Breast epithelium (tissue), 4 donors: ENCODE measurements at regions not wholly inside any gene's neighbourhood (a gene's known extent, or its start where the extent isn't known, plus 50 kb on each side); places are given as distances from the start of the nearest gene placed in this dataset.
"Not testable (repeated sequence)": the region's sequence is repeated elsewhere in the genome, so short reads cannot be mapped to it uniquely, and the experiment has no call there.

Experiments used
- DNase-seq, 2 donors: peaks; one replicate each; pipeline ENCODE4 v3.0.0-alpha.2; 2019; ENCODE audit warnings: low spot score in 2 of 2
- H3K27ac ChIP-seq, 2 donors: fragments of 200-600 bp; sonication (generic) in 1 of 2; one replicate each; pipeline ENCODE4 v1.5.1; 2016 to 2019; ENCODE audit warnings: mild to moderate bottlenecking in 1 of 2
- H3K27me3 ChIP-seq, 2 donors: fragments of 200-600 bp; sonication (generic) in 1 of 2; one replicate each; pipeline versions ENCODE4 v1.5.1 to v1.6.0; 2017 to 2019; ENCODE audit warnings: control low read depth in 1 of 2, mild to moderate bottlenecking in 1 of 2
- H3K36me3 ChIP-seq: fragments of 200-600 bp; one replicate; pipeline ENCODE4 v1.5.1; 2019
- H3K4me1 ChIP-seq, 2 donors: fragments of 200-600 bp; sonication (generic); one replicate each; pipeline ENCODE4 v1.5.1; 2016 to 2019; ENCODE audit warnings: control low read depth in 1 of 2
- H3K4me3 ChIP-seq, 3 donors: fragments of 200-600 bp; sonication (generic); 1 replicate in 2 of 3; 2 replicates in 1 of 3; pipeline ENCODE4 v1.5.1; 2016 to 2019; ENCODE audit warnings: mild to moderate bottlenecking in 3 of 3, moderate library complexity in 2 of 3
- H3K9me3 ChIP-seq, 2 donors: fragments of 200-600 bp; sonication (generic) in 1 of 2; one replicate each; pipeline ENCODE4 v1.5.1; 2016 to 2019; ENCODE audit warnings: control low read depth in 1 of 2
- POLR2A ChIP-seq: fragments of 450-650 bp; IDR thresholded peaks from one replicate; pipeline ENCODE4 v1.6.1; 2016; ENCODE audit warnings: antibody characterized with exemption, mild to moderate bottlenecking, moderate library complexity
- POLR2AphosphoS5 ChIP-seq, 3 donors: sonication (generic); formaldehyde crosslinking; IDR thresholded peaks; one replicate each; pipeline ENCODE4 v1.6.1; 2017; ENCODE audit warnings: antibody characterized with exemption in 3 of 3
- intact Hi-C: fragments of 100-400 bp; cut with DNase I; formaldehyde crosslinking; loops from one replicate; pipeline ENCODE4 v1.15.1; 2023; ENCODE audit warnings: low total_unique reads
- TF ChIP-seq, protein P1 (sequence below), 3 donors: fragments of 450-650 bp; IDR thresholded peaks; one replicate each; pipeline ENCODE4 v1.5.1; 2016 to 2017; ENCODE audit warnings: antibody characterized with exemption in 3 of 3, mild to moderate bottlenecking in 3 of 3, moderate library complexity in 3 of 3

GRCh38 chr4:126916626-126917140 is 716.1 kb upstream of the INTU start:
- no peak for DNase-seq
- no peaks in the 10 kb centered on the region for H3K27me3 ChIP-seq
- H3K27ac ChIP-seq = no peak overlapping the region
- H3K36me3 ChIP-seq = no peaks in the 10 kb centered on the region
- H3K9me3 ChIP-seq = no peaks in the 10 kb centered on the region
- TF ChIP-seq, protein P1, sequence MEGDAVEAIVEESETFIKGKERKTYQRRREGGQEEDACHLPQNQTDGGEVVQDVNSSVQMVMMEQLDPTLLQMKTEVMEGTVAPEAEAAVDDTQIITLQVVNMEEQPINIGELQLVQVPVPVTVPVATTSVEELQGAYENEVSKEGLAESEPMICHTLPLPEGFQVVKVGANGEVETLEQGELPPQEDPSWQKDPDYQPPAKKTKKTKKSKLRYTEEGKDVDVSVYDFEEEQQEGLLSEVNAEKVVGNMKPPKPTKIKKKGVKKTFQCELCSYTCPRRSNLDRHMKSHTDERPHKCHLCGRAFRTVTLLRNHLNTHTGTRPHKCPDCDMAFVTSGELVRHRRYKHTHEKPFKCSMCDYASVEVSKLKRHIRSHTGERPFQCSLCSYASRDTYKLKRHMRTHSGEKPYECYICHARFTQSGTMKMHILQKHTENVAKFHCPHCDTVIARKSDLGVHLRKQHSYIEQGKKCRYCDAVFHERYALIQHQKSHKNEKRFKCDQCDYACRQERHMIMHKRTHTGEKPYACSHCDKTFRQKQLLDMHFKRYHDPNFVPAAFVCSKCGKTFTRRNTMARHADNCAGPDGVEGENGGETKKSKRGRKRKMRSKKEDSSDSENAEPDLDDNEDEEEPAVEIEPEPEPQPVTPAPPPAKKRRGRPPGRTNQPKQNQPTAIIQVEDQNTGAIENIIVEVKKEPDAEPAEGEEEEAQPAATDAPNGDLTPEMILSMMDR (IDR thresholded peaks at IDR 0.05) = no peak
- no peak for TF ChIP-seq POLR2AphosphoS5 (IDR thresholded peaks at IDR 0.05)
- no peak for TF ChIP-seq POLR2A
- peak overlapping the region in 1 of 3 donors; percentile 27 for H3K4me3 ChIP-seq
- intact Hi-C loops = no loop called here
- H3K4me1 ChIP-seq = no peaks in the 10 kb centered on the region

GRCh38 chr4:126922328-126922938 is 710.3 kb upstream of the INTU start:
- DNase-seq, intact Hi-C loops, H3K27ac ChIP-seq, H3K9me3 ChIP-seq, H3K36me3 ChIP-seq, H3K4me1 ChIP-seq, H3K27me3 ChIP-seq, H3K4me3 ChIP-seq: not testable (repeated sequence)

GRCh38 chr4:126924237-126924636 is 708.5 kb upstream of the INTU start:
- Histone ChIP-seq H3K9me3 (peaks cover 0 to 7% of the 10 kb centered on the region in 2 donors), H3K4me3 (no peak overlapping the region), H3K27me3 (no peaks in the 10 kb centered on the region), H3K36me3 (no peaks in the 10 kb centered on the region), H3K4me1 (no peaks in the 10 kb centered on the region), H3K27ac (no peak overlapping the region)
- DNase-seq = no peak
- intact Hi-C loops = no loop called here
- TF ChIP-seq, protein P1 (IDR thresholded peaks at IDR 0.05) = no peak
- TF ChIP-seq POLR2AphosphoS5 (IDR thresholded peaks at IDR 0.05) = no peak
- no peak for TF ChIP-seq POLR2A

DNA sequence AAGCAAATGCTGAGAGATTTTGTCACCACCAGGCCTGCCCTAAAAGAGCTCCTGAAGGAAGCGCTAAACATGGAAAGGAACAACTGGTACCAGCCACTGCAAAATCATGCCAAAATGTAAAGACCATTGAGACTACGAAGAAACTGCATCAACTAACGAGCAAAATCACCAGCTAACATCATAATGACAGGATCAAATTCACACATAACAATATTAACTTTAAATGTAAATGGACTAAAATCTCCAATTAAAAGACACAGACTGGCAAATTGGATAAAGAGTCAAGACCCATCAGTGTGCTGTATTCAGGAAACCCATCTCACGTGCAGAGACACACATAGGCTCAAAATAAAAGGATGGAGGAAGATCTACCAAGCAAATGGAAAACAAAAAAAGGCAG is 702.7 kb upstream of the INTU start:
- H3K9me3 ChIP-seq, H3K4me1 ChIP-seq, H3K27me3 ChIP-seq, DNase-seq, H3K4me3 ChIP-seq, H3K36me3 ChIP-seq, H3K27ac ChIP-seq, intact Hi-C loops: not testable (repeated sequence)

DNA sequence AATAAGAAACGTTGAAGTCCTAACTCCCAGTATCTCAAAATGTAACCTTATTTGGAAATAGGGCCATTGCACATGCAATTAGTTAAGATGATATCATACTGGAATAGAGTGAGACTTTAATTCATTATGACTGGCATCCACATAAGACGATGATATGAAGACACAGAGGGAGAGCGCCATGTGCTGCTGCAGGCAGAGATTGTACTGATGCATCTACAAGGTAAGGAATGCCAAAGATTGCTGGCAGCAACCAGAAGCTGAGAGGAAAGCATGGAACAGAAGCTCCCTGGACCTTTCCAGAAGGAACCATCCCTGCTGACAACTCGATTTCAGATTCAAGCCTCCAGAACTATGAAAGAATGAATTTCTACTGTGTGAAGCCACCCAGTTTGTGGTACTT is 697.0 kb upstream of the INTU start:
- H3K36me3 ChIP-seq = no peaks in the 10 kb centered on the region
- intact Hi-C loops = no loop called here
- H3K4me1 ChIP-seq = no peaks in the 10 kb centered on the region
- H3K27ac ChIP-seq = no peak overlapping the region
- no peak for DNase-seq
- no peaks in the 10 kb centered on the region for H3K9me3 ChIP-seq
- TF ChIP-seq, protein P1 (IDR thresholded peaks at IDR 0.05) = no peak
- TF ChIP-seq POLR2AphosphoS5 (IDR thresholded peaks at IDR 0.05) (no peak), POLR2A (no peak)
- H3K4me3 ChIP-seq = no peak overlapping the region
- H3K27me3 ChIP-seq = no peaks in the 10 kb centered on the region

DNA sequence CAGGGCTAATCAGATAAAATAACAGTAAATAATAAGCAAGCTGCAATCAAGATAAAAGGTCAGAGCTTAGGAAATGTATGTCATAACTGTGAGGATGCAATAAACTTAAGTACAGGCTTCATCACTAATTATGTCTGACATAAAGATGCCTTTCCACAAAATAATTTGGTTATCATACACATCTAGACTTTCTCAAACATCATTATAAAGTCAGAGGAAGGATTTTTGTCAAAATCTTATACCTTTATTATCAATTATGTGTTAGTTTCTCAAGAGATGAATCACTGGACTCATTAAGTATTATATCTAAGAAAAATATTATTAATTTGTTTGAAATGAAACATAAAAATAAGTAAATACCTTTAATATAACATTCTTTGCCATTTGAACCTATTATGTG is 695.4 kb upstream of the INTU start:
- Histone ChIP-seq H3K4me1 (no peaks in the 10 kb centered on the region), H3K36me3 (no peaks in the 10 kb centered on the region), H3K9me3 (no peaks in the 10 kb centered on the region), H3K27me3 (no peaks in the 10 kb centered on the region), H3K27ac (no peak overlapping the region), H3K4me3 (no peak overlapping the region)
- TF ChIP-seq POLR2A (no peak), POLR2AphosphoS5 (IDR thresholded peaks at IDR 0.05) (no peak)
- TF ChIP-seq, protein P1 (IDR thresholded peaks at IDR 0.05) = no peak
- DNase-seq = no peak
- intact Hi-C loops = no loop called here
